Stomach (tissue), 8 donors: ENCODE measurements at regions not wholly inside any gene's neighbourhood (a gene's known extent, or its start where the extent isn't known, plus 50 kb on each side); places are given as distances from the start of the nearest gene placed in this dataset.
A peak's percentile ranks its signal among the peaks of the same experiment; 100 is the strongest.

Experiments used
- DNase-seq, 2 donors: peaks; one replicate each; pipeline versions ENCODE4 v3.0.0 to v3.0.0-alpha.2; 2013 to 2019
- H3K27ac ChIP-seq, 5 donors: fragments of 200-600 bp in 4 of 5; sonication (generic) in 4 of 5; one replicate each; pipeline ENCODE4 v1.5.1; 2013 to 2019; ENCODE audit warnings: mild to moderate bottlenecking in 1 of 5, moderate library complexity in 1 of 5
- H3K27me3 ChIP-seq, 3 donors: fragments of 200-600 bp; sonication (generic); one replicate each; pipeline ENCODE4 v1.5.1; 2017 to 2019; ENCODE audit warnings: mixed run types in 1 of 3
- H3K36me3 ChIP-seq, 4 donors: fragments of 200-600 bp; sonication (generic); 1 replicate in 3 of 4; 2 replicates in 1 of 4; pipeline ENCODE4 v1.5.1; 2016 to 2019
- H3K4me1 ChIP-seq, 4 donors: fragments of 200-600 bp; sonication (generic); one replicate each; pipeline ENCODE4 v1.5.1; 2016 to 2019
- H3K4me3 ChIP-seq, 4 donors: fragments of 200-600 bp; sonication (generic) in 3 of 4; one replicate each; pipeline ENCODE4 v1.5.1; 2016 to 2019; ENCODE audit warnings: mild to moderate bottlenecking in 1 of 4
- H3K9me3 ChIP-seq, 4 donors: fragments of 200-600 bp; sonication (generic); one replicate each; pipeline ENCODE4 v1.5.1; 2016 to 2019
- EP300 ChIP-seq: sonication (generic); formaldehyde crosslinking; IDR thresholded peaks from one replicate; pipeline ENCODE4 v1.6.1; 2017; ENCODE audit warnings: antibody characterized with exemption
- POLR2A ChIP-seq, 4 donors: fragments of 450-650 bp; IDR thresholded peaks; one replicate each; pipeline ENCODE4 v1.6.1; 2016; ENCODE audit warnings: antibody characterized with exemption in 4 of 4, control low read depth in 2 of 4, mild to moderate bottlenecking in 1 of 4, moderate library complexity in 1 of 4
- POLR2AphosphoS5 ChIP-seq, 3 donors: sonication (generic); formaldehyde crosslinking; IDR thresholded peaks; one replicate each; pipeline ENCODE4 v1.6.1; 2016; ENCODE audit warnings: antibody characterized with exemption in 3 of 3
- WGBS, 5 donors: extraction: QIAGEN DNeasy Blood & Tissue Kit in 3 of 5; methylation state at CpG; one replicate each; pipeline versions ENCODE4 v1.1.5 to v1.1.7; 2013 to 2018; 5-methylcytosine and 5-hydroxymethylcytosine counted together
- intact Hi-C: fragments of 100-400 bp; cut with DNase I; formaldehyde crosslinking; loops from one replicate; pipeline ENCODE4 v1.15.1; 2023; ENCODE audit warnings: low total_unique reads
- TF ChIP-seq, protein P1 (sequence below), 7 experiments: fragments of 450-650 bp in 4 of 7; fragments of 200-600 bp in 3 of 7; sonication (generic) in 3 of 7; IDR thresholded peaks; one replicate each; pipeline ENCODE4 v1.5.1; 2016 to 2019; ENCODE audit warnings: antibody characterized with exemption in 7 of 7, control low read depth in 2 of 7, mild to moderate bottlenecking in 1 of 7
- donor health status: healthy with polysubstance abuse.
- donor health status: Bipolar disorder and iron deficiency.
- donor health status: healthy.

- Histone ChIP-seq H3K4me3 (no peak overlapping the region), H3K27ac (no peak overlapping the region), H3K36me3 (no peaks in the 10 kb centered on the region), H3K4me1 (no peaks in the 10 kb centered on the region), H3K27me3 (no peaks in the 10 kb centered on the region), H3K9me3 (peaks cover 0 to 7% (median 2%) of the 10 kb centered on the region in 4 donors)
- DNase-seq = no peak
- intact Hi-C loops = no loop called here
- TF ChIP-seq EP300 (no peak), POLR2AphosphoS5 (IDR thresholded peaks at IDR 0.05) (no peak), POLR2A (IDR thresholded peaks at IDR 0.05) (no peak)
- TF ChIP-seq, protein P1, sequence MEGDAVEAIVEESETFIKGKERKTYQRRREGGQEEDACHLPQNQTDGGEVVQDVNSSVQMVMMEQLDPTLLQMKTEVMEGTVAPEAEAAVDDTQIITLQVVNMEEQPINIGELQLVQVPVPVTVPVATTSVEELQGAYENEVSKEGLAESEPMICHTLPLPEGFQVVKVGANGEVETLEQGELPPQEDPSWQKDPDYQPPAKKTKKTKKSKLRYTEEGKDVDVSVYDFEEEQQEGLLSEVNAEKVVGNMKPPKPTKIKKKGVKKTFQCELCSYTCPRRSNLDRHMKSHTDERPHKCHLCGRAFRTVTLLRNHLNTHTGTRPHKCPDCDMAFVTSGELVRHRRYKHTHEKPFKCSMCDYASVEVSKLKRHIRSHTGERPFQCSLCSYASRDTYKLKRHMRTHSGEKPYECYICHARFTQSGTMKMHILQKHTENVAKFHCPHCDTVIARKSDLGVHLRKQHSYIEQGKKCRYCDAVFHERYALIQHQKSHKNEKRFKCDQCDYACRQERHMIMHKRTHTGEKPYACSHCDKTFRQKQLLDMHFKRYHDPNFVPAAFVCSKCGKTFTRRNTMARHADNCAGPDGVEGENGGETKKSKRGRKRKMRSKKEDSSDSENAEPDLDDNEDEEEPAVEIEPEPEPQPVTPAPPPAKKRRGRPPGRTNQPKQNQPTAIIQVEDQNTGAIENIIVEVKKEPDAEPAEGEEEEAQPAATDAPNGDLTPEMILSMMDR (IDR thresholded peaks at IDR 0.05) = no peak
- 51 to 63% (median 61%) methylated on average over 1 of the region's 1 CpG for WGBS, 5 donors
Measured at GRCh38 chr14:98923596-98923995, 348.4 kb downstream of the BCL11B start.

DNA sequence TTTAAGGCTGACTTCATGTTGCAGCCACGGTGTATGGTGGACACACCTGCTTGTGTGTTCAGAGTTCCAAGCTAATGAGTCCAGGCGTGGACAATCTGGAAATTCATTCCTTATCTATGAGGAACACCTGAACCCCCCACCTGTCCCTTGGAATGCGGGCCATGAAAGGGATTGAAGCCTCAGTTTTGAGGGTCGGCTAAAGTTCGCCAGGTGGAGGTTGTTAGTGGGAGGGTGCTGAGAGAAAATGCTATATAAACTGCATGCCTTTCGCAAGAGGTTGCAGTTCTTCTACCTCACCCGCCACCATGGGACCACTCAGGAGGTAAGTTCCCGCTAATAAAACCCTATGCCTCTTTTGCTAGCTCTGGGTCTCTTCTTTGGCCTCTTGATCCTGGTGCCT lies 348.0 kb downstream of the BCL11B start:
- DNase-seq = no peak
- WGBS, 5 donors = 62 to 79% (median 66%) methylated on average over 8 of the region's 8 CpGs
- Histone ChIP-seq H3K27me3 (no peaks in the 10 kb centered on the region), H3K4me1 (no peaks in the 10 kb centered on the region), H3K27ac (no peak overlapping the region), H3K36me3 (no peaks in the 10 kb centered on the region), H3K9me3 (peaks cover 0 to 7% (median 2%) of the 10 kb centered on the region in 4 donors), H3K4me3 (no peak overlapping the region)
- no peak for TF ChIP-seq POLR2AphosphoS5 (IDR thresholded peaks at IDR 0.05)
- TF ChIP-seq, protein P1 (IDR thresholded peaks at IDR 0.05) = no peak
- no peak for TF ChIP-seq POLR2A (IDR thresholded peaks at IDR 0.05)
- TF ChIP-seq EP300 = no peak
- intact Hi-C loops = no loop called here

DNA sequence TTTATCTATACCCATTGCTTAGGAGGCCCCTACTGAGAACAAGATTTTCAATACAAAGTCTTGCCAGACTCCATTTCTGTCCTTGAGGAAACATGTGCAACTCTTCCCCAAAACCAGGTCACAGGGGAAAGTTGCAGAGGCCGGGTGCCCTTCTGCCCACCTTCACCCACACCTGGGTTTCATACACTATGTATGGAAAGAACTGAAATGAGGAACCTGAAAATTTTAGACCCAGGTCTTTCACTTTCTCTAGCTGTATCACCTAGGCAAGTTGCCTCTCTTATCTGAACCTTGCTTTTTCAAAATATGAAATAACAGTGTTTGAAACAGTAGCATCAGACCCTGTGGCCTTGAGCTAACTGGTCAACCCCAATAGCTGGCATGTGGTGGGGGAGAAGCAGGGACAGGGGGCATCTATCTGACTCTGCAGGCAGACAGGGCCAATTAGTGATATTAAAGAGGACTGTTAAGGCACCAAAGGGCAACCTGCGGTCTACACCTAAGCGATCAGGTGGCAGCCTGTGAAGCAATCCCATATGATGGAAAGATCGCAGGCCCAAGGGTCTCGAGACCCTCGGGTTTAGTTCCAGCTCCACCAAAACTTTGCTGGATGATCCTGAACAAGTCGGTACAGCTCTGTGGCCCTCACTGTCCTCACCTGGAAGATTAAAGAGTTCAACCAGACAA lies 346.5 kb downstream of the BCL11B start:
- Histone ChIP-seq H3K27ac (no peak overlapping the region), H3K4me3 (no peak overlapping the region), H3K27me3 (no peaks in the 10 kb centered on the region), H3K36me3 (no peaks in the 10 kb centered on the region), H3K9me3 (peaks cover 0 to 7% (median 2%) of the 10 kb centered on the region in 4 donors), H3K4me1 (no peaks in the 10 kb centered on the region)
- no peak for TF ChIP-seq POLR2AphosphoS5 (IDR thresholded peaks at IDR 0.05)
- WGBS, 5 donors = 75 to 96% (median 90%) methylated on average over 7 of the region's 7 CpGs
- intact Hi-C loops = no loop called here
- no peak for DNase-seq

DNA sequence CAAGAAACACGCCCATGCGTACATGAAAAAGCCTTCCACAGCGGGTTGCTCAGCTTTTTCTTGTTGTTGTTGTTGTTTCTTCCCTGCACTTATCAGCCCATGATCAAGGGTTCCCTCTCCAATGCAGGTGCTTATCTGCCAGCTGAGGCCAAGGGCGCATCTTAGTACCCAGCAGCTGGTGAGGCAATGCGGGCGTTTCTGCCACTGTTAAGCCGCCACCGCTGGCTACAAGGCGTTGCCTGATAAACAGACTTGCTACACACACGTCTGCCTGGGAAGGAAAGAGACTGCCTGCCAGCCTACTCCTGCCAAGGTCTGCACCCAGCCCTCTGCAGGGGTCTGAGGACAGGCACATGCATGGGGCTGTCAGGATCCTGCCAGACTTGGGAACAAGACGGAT lies 345.9 kb downstream of the BCL11B start:
- Histone ChIP-seq H3K9me3 (peaks cover 0 to 7% (median 2%) of the 10 kb centered on the region in 4 donors), H3K36me3 (no peaks in the 10 kb centered on the region), H3K4me1 (no peaks in the 10 kb centered on the region), H3K27ac (no peak overlapping the region), H3K4me3 (no peak overlapping the region), H3K27me3 (no peaks in the 10 kb centered on the region)
- 59 to 81% (median 73%) methylated on average over 10 to 11 of the region's 11 CpGs for WGBS, 5 donors
- intact Hi-C loops = no loop called here
- no peak for TF ChIP-seq EP300
- TF ChIP-seq, protein P1 (IDR thresholded peaks at IDR 0.05) = no peak
- no peak for TF ChIP-seq POLR2A (IDR thresholded peaks at IDR 0.05)
- TF ChIP-seq POLR2AphosphoS5 (IDR thresholded peaks at IDR 0.05) = no peak
- peak in 1 of 2 donors; percentile 40 for DNase-seq

- no peak for DNase-seq
- 49 to 77% (median 63%) methylated on average over 4 of the region's 4 CpGs for WGBS, 5 donors
Measured at GRCh38 chr14:98926801-98927200, 345.2 kb downstream of the BCL11B start.

More at GRCh38 chr14:98926801-98927200, 345.2 kb downstream of the BCL11B start:
- H3K36me3 ChIP-seq = no peaks in the 10 kb centered on the region
- no peak overlapping the region for H3K27ac ChIP-seq
- H3K9me3 ChIP-seq = peaks cover 0 to 7% (median 2%) of the 10 kb centered on the region in 4 donors
- H3K4me1 ChIP-seq = no peaks in the 10 kb centered on the region
- H3K4me3 ChIP-seq = no peak overlapping the region
- intact Hi-C loops = no loop called here
- no peak for TF ChIP-seq EP300
- TF ChIP-seq POLR2AphosphoS5 (IDR thresholded peaks at IDR 0.05) = no peak
- TF ChIP-seq, protein P1 (IDR thresholded peaks at IDR 0.05) = no peak
- no peak for TF ChIP-seq POLR2A (IDR thresholded peaks at IDR 0.05)
- no peaks in the 10 kb centered on the region for H3K27me3 ChIP-seq
